ENCODE measurements at regions not wholly inside any gene's neighbourhood (a gene's known extent, or its start where the extent isn't known, plus 50 kb on each side); places are given as distances from the start of the nearest gene placed in this dataset.

DNA sequence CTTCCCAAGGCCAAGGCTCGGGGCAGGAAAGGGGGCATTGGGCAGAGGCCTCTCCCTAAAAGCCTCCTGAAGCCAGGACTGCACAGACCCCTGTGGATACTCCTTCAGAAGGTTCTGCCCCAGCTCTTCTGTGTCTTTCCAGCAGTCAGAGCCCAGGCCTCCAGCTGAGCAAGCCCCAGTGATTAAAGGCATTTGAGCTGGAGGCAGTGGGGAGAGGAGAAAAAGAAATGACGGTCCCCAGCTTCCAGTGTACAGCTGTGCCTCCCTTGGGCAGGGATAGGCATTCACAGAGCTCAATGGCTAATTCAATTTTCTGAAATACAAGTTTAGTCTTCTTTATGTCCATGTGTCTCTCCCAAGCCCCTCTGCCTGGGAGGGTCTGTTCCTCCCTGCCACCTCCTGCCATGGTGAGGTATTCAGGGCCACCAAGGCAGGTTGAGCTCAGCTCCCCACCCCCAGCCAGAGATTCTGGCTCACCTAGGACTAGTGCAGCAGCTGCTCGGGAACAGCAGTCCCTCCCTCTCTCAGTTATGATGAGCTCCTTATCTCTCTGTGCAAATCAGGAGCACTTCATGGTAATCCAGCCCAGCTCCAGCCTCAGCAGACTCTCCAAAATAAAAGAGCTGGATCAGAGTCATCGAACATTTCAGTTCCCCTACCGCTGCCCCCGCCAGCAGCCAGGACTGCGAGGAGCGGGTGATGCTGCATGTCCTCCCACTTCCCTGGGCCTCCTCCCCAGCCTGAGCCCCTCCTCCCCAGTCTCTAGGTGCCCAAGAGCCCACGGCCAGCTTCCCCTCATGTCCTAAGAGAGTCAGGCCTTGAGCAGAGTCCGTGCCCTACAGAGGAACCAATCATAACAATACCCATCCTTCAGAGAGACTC is 208.4 kb upstream of the ZC3H12A start:
- no peak for TF ChIP-seq EZH2 (IDR thresholded peaks at IDR 0.05)
- no peak for TF ChIP-seq POLR2AphosphoS5 (IDR thresholded peaks at IDR 0.05; ENCODE audit: borderline replicate concordance, low read depth, low read length)
